CD4-positive, alpha-beta T cell treated with Interleukin-21 for 1 hour (primary cell): ENCODE measurements at regions not wholly inside any gene's neighbourhood (a gene's known extent, or its start where the extent isn't known, plus 50 kb on each side); places are given as distances from the start of the nearest gene placed in this dataset.

Experiments
- DNase-seq: peaks from one replicate; pipeline ENCODE4 v3.0.0-alpha.2; 2020

GRCh38 chr22:22035771-22036314, 53.3 kb upstream of the TOP3B start:
- DNase-seq: no peak

GRCh38 chr22:22035203-22035602, 52.6 kb upstream of the TOP3B start:
- DNase-seq: no peak

- no peak for DNase-seq
Observed at GRCh38 chr22:22034469-22035132, 52.0 kb upstream of the TOP3B start.

GRCh38 chr22:22033803-22034468, 51.3 kb upstream of the TOP3B start:
- DNase-seq: no peak

- DNase-seq: no peak
Observed at GRCh38 chr22:22032906-22033802, 50.6 kb upstream of the TOP3B start.

GRCh38 chr22:22032099-22032905, 49.7 kb upstream of the TOP3B start:
- DNase-seq: no peak
